HG03280 (cell line): ENCODE measurements at regions not wholly inside any gene's neighbourhood (a gene's known extent, or its start where the extent isn't known, plus 50 kb on each side); places are given as distances from the start of the nearest gene placed in this dataset.

ENCODE experiments used
- ATAC-seq: cut with Tn5 transposase; IDR thresholded peaks from one replicate; pipeline ENCODE4 v1.9.1; 2021; ENCODE audit warnings: mild to moderate bottlenecking, moderate library complexity; ENCODE audit not compliant: unreplicated experiment

DNA sequence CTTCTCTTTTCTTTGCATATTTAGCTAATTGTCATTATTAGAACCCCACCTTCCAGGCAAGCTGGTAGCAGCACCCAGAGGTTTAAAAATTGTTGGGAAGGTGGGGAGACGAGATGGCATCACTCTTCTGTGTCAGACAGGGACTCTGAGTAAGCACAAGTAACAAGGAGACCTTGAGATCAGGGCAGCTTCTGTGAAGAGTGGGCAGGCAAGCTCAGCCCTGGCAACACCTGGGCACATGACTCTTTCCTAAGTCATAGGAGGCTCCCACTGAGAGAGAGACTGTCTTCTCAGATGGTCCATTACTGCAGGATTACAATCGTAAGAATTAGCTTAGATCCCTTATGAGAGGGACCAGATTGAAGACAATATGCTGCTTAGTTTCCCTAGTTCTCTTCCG is 183.5 kb downstream of the BRINP2 start:
- no peak for ATAC-seq

DNA sequence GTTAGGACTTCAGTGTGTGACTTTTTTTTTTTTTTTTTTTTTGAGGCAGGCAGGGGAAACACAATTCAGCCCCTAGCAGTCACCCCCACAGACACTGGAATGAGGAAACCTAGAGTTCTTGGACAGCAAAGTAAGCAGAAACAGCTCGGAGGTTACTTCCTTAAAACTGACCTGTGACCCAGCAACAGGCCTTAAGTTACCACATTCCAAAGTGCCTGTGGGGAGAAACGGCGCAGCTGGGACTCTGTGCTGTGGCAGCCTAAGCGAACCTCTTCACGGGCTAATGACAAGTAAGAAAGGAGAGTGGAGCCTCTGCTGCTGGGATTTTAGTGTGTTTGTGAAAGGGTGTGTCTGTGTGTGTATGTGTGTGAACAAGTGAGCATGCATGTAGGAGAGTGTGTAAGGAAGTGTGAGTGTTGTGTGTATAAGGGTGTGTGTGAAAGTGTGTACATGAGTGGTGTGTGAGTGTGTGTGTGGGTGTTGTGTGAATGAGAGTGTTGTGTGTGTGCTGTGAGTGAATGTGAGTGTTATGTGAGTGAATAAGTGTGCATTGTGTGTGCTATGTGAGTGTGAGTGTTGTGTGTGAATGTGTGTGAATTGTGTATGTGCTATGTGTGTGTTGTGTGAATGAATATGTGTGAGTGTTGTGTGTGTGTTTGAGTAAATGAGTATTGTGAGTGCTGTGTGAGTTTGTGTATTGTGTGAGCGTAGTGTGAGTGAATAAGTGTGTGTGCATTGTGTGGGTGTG is 180.8 kb downstream of the BRINP2 start:
- ATAC-seq: no peak

DNA sequence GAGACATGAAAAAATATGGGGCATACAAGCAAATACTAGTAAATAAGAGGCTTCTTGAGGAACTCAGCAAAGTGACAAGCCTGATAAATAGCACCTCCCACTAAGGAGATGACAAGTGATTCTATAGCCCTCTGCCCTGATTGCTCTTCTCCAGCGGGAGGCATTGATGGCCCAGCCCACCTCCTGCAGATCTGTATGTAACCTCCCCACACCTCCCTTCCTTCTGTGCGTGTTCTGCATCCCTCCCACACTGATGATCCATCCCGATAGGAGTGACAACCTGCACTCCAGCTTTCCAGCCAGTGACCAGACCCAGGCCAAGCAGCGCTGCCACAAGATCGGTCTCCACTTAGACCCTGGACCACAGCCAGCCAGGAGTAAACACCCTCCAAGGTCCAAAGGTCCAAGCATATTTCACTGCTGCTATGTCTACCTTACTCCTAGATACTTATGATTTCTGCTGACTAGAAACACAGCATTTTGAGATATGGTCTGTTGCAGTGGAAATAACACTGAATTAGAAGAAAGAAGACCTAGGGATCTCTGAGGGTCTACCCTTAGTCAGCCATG is 176.1 kb downstream of the BRINP2 start:
- ATAC-seq: no peak

DNA sequence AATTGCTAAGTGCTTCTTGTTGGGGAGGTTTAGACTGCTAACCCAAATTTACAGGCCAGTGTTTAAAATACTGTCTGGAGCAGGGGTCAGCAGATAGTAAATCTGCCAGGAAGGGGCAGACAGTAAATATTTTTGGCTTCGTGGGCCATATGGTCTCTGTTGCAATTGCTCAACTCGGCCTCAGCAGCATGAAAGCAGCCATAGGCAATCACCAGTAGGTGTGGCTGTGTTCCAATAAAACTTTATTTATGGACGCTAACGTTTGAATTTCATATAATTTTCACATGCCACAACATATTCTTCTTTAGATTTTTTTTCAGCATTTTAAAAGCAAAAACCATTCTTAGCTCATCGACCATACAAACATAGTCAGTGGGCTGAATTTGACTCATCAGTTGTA is 172.7 kb downstream of the BRINP2 start:
- ATAC-seq: no peak

DNA sequence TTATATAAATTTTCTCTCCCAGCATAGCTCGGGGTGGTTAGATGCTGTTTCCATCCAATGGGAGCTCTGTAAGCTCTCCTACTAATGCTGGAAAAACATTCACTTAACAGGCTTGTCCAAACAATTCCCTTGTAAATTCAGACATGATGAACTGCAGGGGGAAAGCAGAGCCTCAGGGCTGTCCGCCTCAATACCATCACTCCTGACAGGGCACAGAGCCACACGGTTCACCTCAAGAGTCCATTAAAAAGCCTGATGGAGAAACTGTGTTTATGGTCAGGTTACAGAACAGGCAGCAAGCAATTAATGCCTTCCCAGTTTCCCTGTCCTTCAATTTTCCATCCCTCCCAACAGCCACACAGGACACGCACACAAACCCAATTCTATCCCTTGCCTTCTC is 171.0 kb downstream of the BRINP2 start:
- ATAC-seq: no peak

DNA sequence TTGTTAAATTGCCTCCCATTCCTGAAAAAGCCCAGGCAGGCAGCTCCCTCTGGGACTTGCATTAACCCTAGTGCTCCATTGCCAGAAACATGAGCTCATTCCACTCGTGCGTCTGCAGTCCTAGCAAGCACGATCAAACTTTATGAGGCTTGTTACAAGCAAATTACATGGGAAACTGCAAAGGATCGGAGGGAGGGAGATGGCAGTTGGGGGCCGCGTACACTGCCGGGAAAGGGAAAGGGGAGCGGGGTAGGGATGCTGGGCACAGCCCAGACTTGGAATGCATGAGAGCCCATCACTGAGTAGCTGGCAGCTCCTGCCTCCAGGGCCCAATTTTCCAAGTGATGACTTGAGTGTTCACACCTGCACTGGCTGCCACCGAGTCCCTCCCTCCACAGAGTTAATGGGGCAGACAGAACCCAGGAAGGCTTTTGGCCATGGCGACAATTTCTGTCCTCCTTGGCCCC is 169.9 kb downstream of the BRINP2 start:
- ATAC-seq: no peak

DNA sequence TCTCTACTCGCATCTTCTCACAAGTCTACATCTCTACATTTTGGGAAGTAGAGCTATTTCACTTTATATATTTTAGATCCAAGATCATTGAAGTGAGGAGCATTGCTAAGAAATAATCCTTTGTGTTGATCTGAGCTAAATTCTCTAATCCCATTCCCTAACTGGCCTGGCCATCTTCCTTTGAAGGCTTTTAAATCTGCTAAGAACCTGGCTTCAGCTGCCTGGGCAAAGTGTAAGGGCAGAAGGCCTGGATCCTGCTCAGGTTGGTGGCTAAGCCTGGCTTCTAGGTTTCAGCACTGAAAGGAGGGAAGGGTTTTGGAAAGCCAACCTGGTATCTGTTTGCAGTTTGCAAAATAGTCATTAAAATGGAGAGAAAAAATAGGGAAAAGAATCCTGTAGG is 167.6 kb downstream of the BRINP2 start:
- no peak for ATAC-seq

DNA sequence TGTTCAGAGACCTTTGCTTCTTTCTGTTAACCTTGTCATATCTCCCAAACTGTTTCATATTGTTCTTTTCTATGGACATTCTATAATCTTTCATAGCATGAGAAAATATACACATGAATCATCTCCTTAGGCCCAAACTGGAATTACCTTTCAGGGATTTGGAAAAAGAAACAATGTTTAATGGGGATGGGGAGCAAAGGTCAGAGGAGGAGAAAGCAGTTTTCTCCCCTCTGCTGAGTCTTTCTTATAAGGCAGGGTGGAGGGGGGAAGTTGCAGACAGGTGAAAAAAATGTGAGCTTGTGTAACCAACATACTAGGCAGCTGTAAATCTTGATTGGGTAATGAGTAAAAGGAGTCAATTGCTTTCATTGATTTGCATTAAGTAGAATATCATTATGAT is 164.1 kb downstream of the BRINP2 start:
- no peak for ATAC-seq

DNA sequence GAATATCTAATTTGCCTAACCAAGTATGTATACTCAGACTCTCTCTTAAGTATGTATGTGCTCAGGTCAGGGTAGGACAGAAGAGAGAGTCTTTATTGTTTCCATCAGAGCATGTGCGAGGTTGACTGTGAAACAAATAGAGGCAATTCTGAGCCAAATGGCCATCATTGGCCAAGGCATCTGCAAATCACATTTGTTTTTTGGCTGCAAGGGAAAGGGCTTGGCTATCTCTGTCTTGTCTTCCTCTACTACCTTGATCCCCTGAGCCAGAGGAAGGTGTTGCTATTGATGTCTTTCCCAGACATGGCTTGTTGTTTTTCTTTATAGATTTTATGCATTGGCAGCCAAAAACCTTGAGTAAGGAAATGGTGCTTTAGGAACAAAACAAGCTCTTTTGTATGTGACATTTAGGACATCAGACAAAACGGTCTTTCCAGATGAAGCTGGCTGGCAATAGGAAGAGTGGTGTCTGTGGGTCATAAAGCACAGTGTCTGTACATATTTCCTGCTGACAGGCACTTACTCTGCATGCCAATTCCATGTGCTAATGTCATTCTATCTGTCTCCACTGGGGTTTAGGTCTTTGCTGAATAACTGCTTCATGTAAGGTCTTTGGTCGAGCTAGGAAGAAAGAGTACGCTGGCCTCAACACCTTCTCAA is 163.3 kb downstream of the BRINP2 start:
- no peak for ATAC-seq
